ENCODE measurements at regions not wholly inside any gene's neighbourhood (a gene's known extent, or its start where the extent isn't known, plus 50 kb on each side); places are given as distances from the start of the nearest gene placed in this dataset.

DNA sequence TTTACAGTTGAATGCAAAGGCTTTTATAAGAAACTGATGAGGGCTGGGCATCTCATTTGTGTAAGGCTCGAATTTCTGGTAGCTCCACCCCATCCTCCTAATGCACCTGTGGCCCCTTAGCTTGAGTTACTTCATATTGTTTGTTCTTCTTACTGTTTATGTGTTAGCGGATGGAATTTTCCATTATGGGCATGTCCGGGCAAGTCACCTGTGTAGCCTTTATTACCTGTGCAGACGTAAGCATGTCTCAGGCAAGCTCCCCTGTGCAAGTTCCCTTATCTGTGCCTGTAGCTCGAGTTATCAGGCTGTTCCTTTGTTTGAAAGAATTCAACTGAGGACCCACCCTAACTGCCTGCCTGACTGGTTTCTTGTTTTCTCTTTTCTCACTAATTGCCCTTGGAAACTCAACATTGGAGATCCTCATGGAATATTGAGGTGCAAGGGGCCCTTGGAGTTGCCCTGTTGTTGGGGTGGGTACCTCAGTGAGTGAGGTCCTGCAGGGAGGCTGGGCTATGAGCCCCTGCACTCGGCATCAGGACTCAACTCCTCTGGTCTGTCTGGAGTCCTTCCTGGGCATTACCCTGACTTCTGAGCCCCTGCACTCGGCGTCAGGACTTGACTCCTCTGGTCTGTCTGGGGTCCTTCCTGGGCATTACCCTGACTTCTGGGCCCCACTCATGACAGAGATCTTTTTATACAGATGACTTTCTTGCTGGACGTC, 207.9 kb upstream of the SULF2 start:
- TF ChIP-seq, protein P1, sequence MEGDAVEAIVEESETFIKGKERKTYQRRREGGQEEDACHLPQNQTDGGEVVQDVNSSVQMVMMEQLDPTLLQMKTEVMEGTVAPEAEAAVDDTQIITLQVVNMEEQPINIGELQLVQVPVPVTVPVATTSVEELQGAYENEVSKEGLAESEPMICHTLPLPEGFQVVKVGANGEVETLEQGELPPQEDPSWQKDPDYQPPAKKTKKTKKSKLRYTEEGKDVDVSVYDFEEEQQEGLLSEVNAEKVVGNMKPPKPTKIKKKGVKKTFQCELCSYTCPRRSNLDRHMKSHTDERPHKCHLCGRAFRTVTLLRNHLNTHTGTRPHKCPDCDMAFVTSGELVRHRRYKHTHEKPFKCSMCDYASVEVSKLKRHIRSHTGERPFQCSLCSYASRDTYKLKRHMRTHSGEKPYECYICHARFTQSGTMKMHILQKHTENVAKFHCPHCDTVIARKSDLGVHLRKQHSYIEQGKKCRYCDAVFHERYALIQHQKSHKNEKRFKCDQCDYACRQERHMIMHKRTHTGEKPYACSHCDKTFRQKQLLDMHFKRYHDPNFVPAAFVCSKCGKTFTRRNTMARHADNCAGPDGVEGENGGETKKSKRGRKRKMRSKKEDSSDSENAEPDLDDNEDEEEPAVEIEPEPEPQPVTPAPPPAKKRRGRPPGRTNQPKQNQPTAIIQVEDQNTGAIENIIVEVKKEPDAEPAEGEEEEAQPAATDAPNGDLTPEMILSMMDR (IDR thresholded peaks at IDR 0.05; ENCODE audit: low read depth, low read length) = no peak
- no peak for TF ChIP-seq EZH2phosphoT487 (IDR thresholded peaks at IDR 0.05; ENCODE audit: low read depth)
